ENCODE measurements at regions not wholly inside any gene's neighbourhood (a gene's known extent, or its start where the extent isn't known, plus 50 kb on each side); places are given as distances from the start of the nearest gene placed in this dataset.

DNA sequence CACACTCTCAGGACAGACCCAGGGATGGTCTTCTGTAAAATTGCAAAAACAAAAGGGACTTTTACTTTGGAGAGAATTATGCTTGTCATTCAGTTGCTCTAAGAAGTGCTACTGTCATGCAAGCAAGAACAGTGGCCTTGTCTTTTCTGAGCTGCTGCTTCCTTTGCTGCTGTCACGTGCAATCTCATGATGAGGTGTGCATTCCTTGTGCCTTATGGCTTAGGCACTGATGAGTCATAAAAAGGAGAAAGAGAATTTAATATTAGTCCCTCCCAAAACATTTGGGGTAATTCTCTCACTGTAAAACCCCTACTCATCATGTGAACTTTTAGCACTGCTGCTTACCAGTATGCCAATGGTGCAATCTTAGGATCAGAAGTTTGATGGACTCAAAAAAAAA lies 2051.3 kb downstream of the TP53TG3F start:
- TF ChIP-seq, protein P1, sequence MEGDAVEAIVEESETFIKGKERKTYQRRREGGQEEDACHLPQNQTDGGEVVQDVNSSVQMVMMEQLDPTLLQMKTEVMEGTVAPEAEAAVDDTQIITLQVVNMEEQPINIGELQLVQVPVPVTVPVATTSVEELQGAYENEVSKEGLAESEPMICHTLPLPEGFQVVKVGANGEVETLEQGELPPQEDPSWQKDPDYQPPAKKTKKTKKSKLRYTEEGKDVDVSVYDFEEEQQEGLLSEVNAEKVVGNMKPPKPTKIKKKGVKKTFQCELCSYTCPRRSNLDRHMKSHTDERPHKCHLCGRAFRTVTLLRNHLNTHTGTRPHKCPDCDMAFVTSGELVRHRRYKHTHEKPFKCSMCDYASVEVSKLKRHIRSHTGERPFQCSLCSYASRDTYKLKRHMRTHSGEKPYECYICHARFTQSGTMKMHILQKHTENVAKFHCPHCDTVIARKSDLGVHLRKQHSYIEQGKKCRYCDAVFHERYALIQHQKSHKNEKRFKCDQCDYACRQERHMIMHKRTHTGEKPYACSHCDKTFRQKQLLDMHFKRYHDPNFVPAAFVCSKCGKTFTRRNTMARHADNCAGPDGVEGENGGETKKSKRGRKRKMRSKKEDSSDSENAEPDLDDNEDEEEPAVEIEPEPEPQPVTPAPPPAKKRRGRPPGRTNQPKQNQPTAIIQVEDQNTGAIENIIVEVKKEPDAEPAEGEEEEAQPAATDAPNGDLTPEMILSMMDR (IDR thresholded peaks at IDR 0.05; ENCODE audit: low read depth, low read length): no peak
- no peak for TF ChIP-seq EZH2phosphoT487 (IDR thresholded peaks at IDR 0.05; ENCODE audit: low read depth)

Data from OCI-LY3 (cell line).